Neuron (in vitro differentiated cells): ENCODE measurements at regions not wholly inside any gene's neighbourhood (a gene's known extent, or its start where the extent isn't known, plus 50 kb on each side); places are given as distances from the start of the nearest gene placed in this dataset.

ENCODE experiments used
- H2AFZ ChIP-seq: one replicate; pipeline ENCODE4 v1.6.1; 2013; ENCODE audit warnings: low read depth, mild to moderate bottlenecking, inconsistent platforms, low read length, moderate library complexity
- H3K27me3 ChIP-seq: one replicate; pipeline ENCODE4 v1.6.1; 2013; ENCODE audit warnings: low read length; ENCODE audit not compliant: insufficient read depth
- H3K36me3 ChIP-seq: one replicate; pipeline ENCODE4 v1.6.1; 2013; ENCODE audit warnings: low read length; ENCODE audit not compliant: insufficient read depth
- H3K4me1 ChIP-seq: one replicate; pipeline ENCODE4 v1.6.1; 2013; ENCODE audit warnings: low read length; ENCODE audit not compliant: insufficient read depth
- H3K4me3 ChIP-seq: 2 replicates; pipeline ENCODE4 v1.5.1; 2013; ENCODE audit warnings: mild to moderate bottlenecking, low read length, moderate library complexity
- H3K9me3 ChIP-seq: one replicate; pipeline ENCODE4 v1.6.1; 2013; ENCODE audit warnings: low read length

DNA sequence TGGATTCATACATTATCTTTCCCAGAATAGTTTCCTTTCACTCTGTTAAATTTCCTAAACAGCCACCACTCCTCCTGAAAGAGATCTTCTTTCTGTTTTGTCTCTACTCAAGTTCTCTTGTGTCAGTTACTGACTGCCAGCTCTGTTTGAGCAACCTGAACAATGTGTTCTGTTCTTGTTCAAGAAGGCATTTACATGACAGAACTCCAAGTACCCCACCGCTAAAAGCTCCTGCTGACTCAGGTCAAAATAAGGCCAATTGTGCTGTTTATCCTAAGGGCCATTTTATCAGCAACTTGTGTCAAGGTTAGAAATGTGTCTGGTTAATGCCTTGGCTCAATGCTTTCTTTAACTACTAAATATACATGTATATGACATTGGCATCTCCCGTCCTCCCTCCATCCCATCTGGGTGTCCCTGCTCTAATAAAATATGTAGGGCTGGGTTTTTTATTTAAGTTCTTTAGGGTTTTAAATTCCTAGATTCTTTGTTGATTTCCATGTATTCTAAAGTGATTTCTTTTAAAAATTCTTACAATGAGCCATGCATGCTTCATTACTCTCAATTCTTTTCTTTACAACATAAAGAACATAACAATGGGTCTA is 144.3 kb upstream of the PAQR3 start:
- Histone ChIP-seq H2AFZ (no peak overlapping the region), H3K27me3 (no peaks in the 10 kb centered on the region), H3K4me1 (peaks cover 46% of the 10 kb centered on the region), H3K36me3 (no peaks in the 10 kb centered on the region), H3K4me3 (no peak overlapping the region), H3K9me3 (peaks cover 4% of the 10 kb centered on the region)

DNA sequence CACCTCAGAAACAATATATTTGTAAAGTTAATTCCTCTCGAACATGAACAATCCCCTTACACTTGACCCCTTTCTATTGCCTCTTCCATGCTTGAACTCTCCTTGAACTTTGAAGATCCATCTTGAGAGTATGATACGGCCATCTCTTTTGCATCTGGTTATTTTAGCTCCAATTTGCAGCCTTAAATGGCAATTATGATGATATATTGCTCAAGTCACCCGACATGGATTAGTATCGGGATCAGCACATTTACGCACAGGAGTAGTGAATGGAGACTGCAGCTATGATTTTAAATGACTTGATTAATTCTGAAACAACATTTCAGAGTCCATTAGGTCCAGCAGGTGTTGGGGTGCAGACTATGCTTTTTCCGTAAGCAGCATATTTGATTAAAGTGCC is 143.8 kb upstream of the PAQR3 start:
- H3K27me3 ChIP-seq, result no peaks in the 10 kb centered on the region
- peaks cover 6% of the 10 kb centered on the region for H3K9me3 ChIP-seq
- no peaks in the 10 kb centered on the region for H3K36me3 ChIP-seq
- no peak overlapping the region for H2AFZ ChIP-seq
- H3K4me1 ChIP-seq, result peaks cover 41% of the 10 kb centered on the region
- H3K4me3 ChIP-seq, result no peak overlapping the region

DNA sequence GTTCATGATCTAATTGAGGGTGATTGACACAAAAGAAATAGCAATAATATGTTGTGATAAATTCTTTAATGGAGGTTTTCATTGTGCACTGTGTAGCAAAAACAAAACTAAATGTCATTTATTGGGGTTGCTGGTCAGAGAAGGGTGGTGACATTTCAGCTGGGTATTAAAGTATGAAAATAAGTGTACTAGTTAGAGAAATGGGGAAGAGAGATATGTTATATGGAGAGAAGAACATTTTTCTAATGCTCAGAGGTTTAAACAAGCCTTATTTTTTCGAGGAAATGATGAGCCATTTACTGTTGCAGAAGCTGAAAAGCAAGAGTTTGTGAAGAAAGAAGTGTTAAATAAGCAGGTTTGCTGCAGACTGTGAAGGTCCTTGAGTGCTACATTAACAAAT is 142.7 kb upstream of the PAQR3 start:
- Histone ChIP-seq H2AFZ (no peak overlapping the region), H3K4me3 (no peak overlapping the region)

DNA sequence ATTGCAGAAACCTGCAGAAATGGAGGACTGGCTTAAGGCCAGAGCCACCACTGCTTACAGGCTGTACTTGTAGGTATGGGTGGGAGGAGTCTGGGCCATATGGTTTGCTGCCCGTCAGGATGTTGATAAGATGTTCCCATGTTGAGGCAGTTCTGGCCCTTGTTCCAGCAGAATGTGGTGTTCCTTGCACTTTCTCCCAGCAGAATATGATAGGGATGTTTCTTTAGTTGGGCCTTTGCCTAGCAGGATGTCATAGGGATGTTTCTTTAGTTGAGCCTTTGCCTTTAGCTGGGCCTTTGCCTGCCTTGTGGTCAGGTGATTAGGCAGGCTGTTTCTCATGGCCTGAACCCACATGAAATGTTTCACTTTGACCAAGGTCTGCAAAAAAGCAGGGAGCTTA is 139.1 kb upstream of the PAQR3 start:
- Histone ChIP-seq H3K9me3 (peaks cover 12% of the 10 kb centered on the region), H3K4me1 (peaks cover 13% of the 10 kb centered on the region), H3K36me3 (no peaks in the 10 kb centered on the region), H3K4me3 (no peak overlapping the region), H3K27me3 (no peaks in the 10 kb centered on the region), H2AFZ (no peak overlapping the region)

More for the DNA sequence above, 142.7 kb upstream of the PAQR3 start:
- no peaks in the 10 kb centered on the region for H3K27me3 ChIP-seq
- H3K36me3 ChIP-seq, result no peaks in the 10 kb centered on the region
- peaks cover 6% of the 10 kb centered on the region for H3K9me3 ChIP-seq
- peaks cover 31% of the 10 kb centered on the region for H3K4me1 ChIP-seq

DNA sequence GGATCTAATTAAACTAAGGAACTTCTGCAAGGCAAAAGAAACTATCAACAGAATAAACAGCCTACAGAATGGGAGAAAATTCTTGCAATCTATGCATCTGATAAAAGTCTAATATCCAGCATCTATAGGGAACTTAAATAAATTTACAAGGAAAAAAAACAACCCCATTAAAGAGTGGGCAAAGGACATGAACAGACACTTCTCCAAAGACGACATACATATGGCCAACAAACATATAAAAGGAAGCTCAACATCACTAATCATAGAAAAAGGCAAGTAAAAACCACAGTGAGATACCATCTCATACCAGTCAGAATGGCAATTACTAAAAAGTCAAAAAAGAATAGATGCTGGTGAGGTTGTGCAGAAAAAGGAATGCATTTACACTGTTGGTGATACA is 134.8 kb upstream of the PAQR3 start:
- no peaks in the 10 kb centered on the region for H3K27me3 ChIP-seq
- peaks cover 8% of the 10 kb centered on the region for H3K9me3 ChIP-seq
- peaks cover 4% of the 10 kb centered on the region for H3K4me1 ChIP-seq

DNA sequence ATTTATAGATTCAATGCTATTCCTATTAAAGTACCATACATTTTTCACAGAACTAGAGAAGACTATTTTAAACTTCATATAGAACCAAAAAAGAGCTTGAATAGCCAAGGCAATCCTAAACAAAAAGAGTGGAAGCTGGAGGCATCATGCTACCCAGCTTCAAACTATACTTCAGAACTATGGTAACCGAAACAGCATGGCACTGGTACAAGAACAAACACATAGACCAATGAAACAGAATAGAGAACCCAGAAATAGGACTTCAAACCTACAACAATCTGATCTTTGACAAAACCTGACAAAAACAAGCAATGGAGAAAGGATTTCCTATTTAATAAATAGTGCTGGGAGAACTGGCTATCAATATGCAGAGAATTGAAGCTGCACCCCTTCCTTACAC is 134.2 kb upstream of the PAQR3 start:
- Histone ChIP-seq H2AFZ (no peak overlapping the region), H3K9me3 (peaks cover 8% of the 10 kb centered on the region), H3K4me3 (no peak overlapping the region), H3K27me3 (no peaks in the 10 kb centered on the region), H3K36me3 (no peaks in the 10 kb centered on the region), H3K4me1 (no peaks in the 10 kb centered on the region)

More for the DNA sequence above, 134.8 kb upstream of the PAQR3 start:
- H3K36me3 ChIP-seq, result no peaks in the 10 kb centered on the region
- H2AFZ ChIP-seq, result no peak overlapping the region
- H3K4me3 ChIP-seq, result no peak overlapping the region

DNA sequence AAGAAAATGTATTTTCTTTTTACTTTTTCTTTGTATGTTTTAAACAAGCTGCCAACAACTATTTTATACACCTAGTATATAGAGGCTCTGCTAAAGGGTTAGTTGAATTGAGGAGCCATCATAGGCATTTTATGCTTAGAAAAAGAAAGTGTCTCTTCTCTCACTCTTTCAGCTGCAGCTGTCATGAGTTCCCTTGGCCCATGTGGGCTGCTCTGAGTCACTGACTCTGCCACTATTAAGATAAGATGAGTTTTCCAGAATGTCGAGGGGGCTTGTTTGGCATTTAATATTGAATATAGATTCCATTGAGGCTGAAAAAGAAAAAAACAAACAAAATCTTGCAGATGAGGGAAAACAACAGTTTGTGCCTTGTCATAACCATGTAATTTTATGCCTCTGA is 126.0 kb upstream of the PAQR3 start:
- Histone ChIP-seq H3K9me3 (no peaks in the 10 kb centered on the region), H2AFZ (no peak overlapping the region), H3K4me3 (no peak overlapping the region), H3K4me1 (peaks cover 9% of the 10 kb centered on the region), H3K27me3 (no peaks in the 10 kb centered on the region), H3K36me3 (no peaks in the 10 kb centered on the region)

DNA sequence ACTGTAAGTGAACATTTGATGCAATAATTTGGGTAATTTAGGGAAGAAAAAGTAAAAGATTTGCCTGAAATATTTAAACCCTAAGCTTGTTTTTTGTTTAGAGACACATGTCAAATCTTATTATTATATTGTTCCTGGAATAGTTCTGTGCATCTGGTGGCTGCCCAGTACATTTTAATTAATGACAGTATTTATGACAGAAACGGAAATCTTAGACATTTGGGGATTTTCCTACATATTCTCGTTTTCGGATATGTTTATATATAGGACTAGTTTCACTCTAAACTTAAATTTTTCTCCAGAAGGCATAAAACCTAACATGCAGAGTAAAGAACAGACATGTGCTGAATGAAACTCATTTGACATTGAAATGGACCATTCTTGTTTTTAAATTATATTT is 125.6 kb upstream of the PAQR3 start:
- Histone ChIP-seq H2AFZ (no peak overlapping the region), H3K4me3 (no peak overlapping the region), H3K4me1 (peaks cover 11% of the 10 kb centered on the region), H3K27me3 (no peaks in the 10 kb centered on the region), H3K9me3 (no peaks in the 10 kb centered on the region), H3K36me3 (no peaks in the 10 kb centered on the region)

DNA sequence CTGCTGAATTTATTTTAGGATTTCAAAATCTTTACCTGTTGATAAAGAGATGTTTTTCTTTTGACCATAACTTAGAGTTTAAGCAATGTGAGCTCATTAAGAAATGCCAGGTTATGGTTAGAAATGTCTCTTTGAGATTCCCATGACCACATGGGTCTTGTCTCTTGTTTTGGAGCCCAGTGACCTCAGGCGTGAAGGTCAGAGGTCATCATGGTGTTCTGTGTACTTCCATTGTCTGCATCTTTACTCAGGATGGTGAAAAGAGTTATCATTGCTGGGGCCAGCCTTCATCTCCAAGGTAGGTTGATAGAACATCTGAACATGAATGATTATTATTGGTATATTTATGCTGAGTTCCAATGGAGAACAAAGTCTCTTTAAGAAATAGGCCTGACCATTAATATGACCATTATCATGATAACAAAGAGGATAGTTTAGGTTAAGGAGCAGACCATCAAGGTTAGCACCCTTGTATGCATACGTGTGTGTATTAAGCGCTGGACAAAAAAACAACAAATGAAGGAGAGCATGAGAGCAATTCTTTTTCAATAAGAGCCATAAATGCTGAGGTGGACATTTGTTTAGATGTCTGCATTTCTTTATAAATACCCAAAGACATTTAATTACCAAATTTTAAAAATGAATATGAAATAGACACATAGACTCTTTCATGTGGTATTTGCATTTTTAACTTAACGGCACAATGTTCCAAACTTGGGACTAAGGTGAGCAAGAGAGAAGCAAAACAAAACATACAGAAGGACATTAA is 120.6 kb upstream of the PAQR3 start:
- Histone ChIP-seq H3K36me3 (no peaks in the 10 kb centered on the region), H3K4me1 (peaks cover 34% of the 10 kb centered on the region), H3K4me3 (no peak overlapping the region), H3K9me3 (no peaks in the 10 kb centered on the region), H2AFZ (no peak overlapping the region), H3K27me3 (no peaks in the 10 kb centered on the region)

DNA sequence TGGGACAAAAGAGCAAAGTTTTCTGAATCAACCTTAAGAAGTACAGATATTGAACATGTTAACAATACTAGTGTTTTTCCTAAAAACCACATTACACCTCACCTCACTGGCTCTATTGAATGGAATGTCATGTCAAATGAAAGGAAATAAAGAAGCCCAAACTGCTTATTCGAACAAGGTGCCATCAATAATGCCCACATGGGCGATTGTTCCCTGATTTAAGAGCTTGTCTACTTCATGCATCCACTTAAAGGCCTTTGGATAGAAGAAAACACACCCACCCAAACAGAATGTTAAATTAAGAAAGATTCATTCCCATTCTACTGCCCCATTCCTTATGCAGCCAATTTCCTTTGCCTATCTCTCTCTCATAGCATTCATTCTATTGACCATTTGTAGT is 118.5 kb upstream of the PAQR3 start:
- Histone ChIP-seq H3K4me3 (no peak overlapping the region), H3K9me3 (no peaks in the 10 kb centered on the region), H3K4me1 (peaks cover 25% of the 10 kb centered on the region), H2AFZ (no peak overlapping the region), H3K27me3 (no peaks in the 10 kb centered on the region), H3K36me3 (no peaks in the 10 kb centered on the region)

DNA sequence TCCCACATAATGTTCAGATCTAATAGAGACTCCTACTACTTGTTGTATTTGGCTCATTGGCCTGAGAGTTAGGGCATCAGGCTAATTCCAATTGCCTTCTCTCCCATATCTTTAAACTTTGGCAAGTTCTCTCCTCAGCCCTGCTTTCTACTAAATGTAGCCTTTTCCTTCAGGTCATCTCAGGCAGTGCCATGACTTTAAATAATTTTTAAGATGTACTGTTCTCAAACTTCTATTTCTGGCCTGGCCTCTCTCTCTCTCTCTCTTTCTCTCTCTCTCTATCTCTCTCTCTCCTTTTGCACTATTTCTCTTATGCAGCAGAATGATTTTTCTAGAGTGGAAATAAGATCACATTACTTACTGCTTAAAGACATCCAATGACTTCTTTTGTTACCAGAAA is 114.5 kb upstream of the PAQR3 start:
- Histone ChIP-seq H3K27me3 (no peaks in the 10 kb centered on the region), H2AFZ (no peak overlapping the region), H3K4me1 (peaks cover 18% of the 10 kb centered on the region), H3K36me3 (no peaks in the 10 kb centered on the region), H3K9me3 (peaks cover 2% of the 10 kb centered on the region), H3K4me3 (no peak overlapping the region)

DNA sequence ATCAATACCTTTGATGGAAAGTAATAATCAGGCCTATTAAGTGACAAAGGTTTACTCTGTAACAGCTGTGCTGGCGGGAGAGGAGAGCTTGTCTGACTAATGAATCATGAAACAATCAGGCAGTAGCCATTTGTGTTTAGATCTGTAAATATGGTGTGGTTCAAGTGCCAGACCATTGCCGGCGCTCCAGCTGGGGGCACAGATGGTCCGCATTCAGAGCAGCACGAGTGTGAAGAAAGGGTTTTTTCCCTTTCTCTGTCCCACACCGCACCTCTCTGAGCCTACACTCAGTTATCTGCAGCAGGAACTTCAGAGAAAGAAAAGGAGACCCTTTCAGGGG is 111.3 kb upstream of the PAQR3 start:
- Histone ChIP-seq H3K36me3 (no peaks in the 10 kb centered on the region), H3K27me3 (no peaks in the 10 kb centered on the region), H3K9me3 (peaks cover 2% of the 10 kb centered on the region), H3K4me3 (no peak overlapping the region), H2AFZ (no peak overlapping the region), H3K4me1 (no peaks in the 10 kb centered on the region)

DNA sequence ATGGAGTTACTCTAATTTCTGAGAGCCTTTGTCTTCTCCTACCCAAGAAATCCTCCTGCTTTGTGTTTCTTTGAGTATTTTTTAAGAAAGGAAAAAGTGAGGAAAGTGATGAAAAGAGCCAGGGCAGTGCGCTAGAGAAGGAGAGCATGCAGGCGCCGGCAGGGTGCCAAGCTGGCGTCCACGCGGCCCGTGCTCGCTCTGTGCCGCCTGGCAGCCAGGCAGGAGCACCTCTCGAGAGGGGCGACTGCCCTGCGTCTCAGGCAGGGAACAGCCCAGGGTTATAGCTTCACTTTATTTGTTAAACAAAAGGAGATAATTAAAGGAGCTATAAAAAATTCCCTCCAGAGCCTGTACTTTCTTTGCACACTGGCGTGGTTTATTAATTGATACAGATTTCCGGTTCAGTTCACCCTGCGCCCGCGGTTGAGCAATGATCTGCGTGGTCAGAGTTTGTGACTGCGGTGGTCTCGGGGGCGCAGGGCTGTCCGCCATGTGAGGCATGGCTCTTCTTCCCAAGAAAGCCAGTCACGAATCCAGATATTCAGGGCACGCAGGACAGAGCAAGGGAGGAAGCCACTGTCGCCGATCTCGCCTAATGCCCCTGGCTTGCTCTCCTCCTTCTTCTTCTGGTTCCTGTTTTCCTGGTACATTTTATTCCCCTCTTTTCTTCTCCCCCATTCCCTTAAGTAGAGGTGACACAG is 110.8 kb upstream of the PAQR3 start:
- Histone ChIP-seq H3K4me1 (no peaks in the 10 kb centered on the region), H3K4me3 (no peak overlapping the region), H2AFZ (no peak overlapping the region), H3K27me3 (no peaks in the 10 kb centered on the region), H3K36me3 (no peaks in the 10 kb centered on the region), H3K9me3 (peaks cover 2% of the 10 kb centered on the region)
